Stimulated activated naive CD8-positive, alpha-beta T cell treated with anti-CD3 and anti-CD28 coated beads, Interleukin-15, Interleukin-2, amounts not matched to agents 100 ng/mL and 50 ng/mL, for 24 hours (primary cell): ENCODE measurements at regions not wholly inside any gene's neighbourhood (a gene's known extent, or its start where the extent isn't known, plus 50 kb on each side); places are given as distances from the start of the nearest gene placed in this dataset.

ENCODE experiments used
- H3K27ac Mint-ChIP-seq: one replicate; pipeline ENCODE4 v1.8.0; 2021; ENCODE audit warnings: mild to moderate bottlenecking, mixed read lengths
- H3K27me3 Mint-ChIP-seq: one replicate; pipeline ENCODE4 v1.8.0; 2021; ENCODE audit warnings: mixed read lengths
- H3K36me3 Mint-ChIP-seq: one replicate; pipeline ENCODE4 v1.8.0; 2021; ENCODE audit warnings: low read depth, mixed read lengths
- H3K4me1 Mint-ChIP-seq: one replicate; pipeline ENCODE4 v1.8.0; 2021; ENCODE audit warnings: low read depth, mixed read lengths
- H3K4me3 Mint-ChIP-seq: one replicate; pipeline ENCODE4 v1.8.0; 2021; ENCODE audit warnings: mild to moderate bottlenecking, mixed read lengths
- H3K9me3 Mint-ChIP-seq: one replicate; pipeline ENCODE4 v1.8.0; 2021; ENCODE audit warnings: mixed read lengths

DNA sequence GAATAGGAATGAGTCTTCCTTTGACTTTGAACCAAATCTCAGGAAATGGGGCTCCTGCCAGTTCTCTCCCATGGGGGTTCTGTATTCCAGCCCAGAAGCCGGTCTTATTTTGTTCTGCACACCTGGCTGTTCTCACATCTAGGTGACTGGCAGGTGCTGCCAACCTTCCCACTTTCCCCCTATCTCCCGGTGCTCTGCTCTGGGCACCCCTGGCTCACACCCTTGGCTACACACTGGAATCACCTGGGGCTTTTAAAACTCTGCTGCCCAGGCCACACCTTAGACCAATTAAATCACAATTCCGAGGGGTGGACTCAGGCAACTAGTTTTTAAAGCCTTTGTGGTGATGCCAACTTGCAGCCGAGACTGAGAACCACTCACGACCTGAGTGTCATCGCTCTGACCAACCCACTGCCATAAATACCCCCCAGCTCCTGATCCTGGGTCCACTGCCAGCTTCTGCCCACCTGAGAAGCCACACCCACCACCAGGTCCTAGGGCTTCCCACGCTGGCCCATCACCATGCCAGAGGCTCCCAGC, 69.2 kb downstream of the KCNF1 start:
- Mint-ChIP-seq H3K4me1 (peaks cover 5% of the 10 kb centered on the region), H3K36me3 (no peaks in the 10 kb centered on the region), H3K27me3 (peaks cover 7% of the 10 kb centered on the region), H3K4me3 (no peak overlapping the region), H3K9me3 (no peaks in the 10 kb centered on the region), H3K27ac (no peak overlapping the region)

DNA sequence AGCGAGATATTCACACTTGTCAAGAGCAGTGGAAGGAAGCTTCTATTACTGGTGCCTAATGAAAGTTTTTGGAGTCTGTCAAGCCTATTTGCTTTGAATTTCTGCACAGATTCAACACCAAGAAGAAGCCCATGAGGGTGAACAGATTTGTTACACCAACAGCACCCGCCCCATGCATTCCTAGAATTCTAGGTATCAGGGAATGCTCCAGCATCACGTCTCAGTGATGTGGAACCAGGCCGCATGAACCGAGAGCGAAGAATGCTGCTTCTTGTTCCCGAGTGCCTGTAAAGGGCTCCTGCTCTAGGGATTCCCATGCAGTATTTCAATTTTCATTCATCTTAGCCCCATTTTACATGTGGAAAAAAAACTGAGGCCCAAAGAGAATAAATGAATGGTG, 69.7 kb downstream of the KCNF1 start:
- H3K36me3 Mint-ChIP-seq, result no peaks in the 10 kb centered on the region
- H3K27me3 Mint-ChIP-seq, result peaks cover 5% of the 10 kb centered on the region
- no peaks in the 10 kb centered on the region for H3K9me3 Mint-ChIP-seq
- no peak overlapping the region for H3K27ac Mint-ChIP-seq
- H3K4me3 Mint-ChIP-seq, result no peak overlapping the region
- H3K4me1 Mint-ChIP-seq, result peaks cover 5% of the 10 kb centered on the region

DNA sequence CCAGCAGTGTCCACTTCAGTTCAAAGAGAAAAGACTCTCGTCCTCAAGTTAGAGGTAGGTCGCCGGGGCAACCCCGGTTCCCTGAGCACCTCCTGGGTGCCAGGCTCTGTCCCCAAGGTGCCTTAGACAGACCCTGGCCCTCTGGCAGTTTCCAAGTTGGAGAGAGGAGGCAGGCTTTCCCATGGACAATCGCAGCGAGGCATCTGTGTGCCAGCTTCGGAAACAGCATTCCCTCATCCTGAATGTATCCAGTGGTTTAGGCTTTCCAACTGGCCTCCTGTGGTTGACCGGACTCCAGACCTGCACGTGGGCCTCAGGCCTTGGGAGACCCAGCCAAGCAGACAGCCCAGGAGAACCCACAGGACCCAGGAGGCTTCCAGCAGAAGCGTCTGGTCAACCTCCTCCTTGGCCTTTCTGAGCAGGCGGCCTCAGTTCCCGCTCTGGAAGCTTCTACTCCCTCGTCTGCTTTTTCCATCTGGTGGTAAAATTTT, 70.3 kb downstream of the KCNF1 start:
- no peaks in the 10 kb centered on the region for H3K9me3 Mint-ChIP-seq
- H3K4me3 Mint-ChIP-seq, result no peak overlapping the region
- peaks cover 2% of the 10 kb centered on the region for H3K27me3 Mint-ChIP-seq
- no peak overlapping the region for H3K27ac Mint-ChIP-seq
- H3K4me1 Mint-ChIP-seq, result peaks cover 2% of the 10 kb centered on the region
- no peaks in the 10 kb centered on the region for H3K36me3 Mint-ChIP-seq

DNA sequence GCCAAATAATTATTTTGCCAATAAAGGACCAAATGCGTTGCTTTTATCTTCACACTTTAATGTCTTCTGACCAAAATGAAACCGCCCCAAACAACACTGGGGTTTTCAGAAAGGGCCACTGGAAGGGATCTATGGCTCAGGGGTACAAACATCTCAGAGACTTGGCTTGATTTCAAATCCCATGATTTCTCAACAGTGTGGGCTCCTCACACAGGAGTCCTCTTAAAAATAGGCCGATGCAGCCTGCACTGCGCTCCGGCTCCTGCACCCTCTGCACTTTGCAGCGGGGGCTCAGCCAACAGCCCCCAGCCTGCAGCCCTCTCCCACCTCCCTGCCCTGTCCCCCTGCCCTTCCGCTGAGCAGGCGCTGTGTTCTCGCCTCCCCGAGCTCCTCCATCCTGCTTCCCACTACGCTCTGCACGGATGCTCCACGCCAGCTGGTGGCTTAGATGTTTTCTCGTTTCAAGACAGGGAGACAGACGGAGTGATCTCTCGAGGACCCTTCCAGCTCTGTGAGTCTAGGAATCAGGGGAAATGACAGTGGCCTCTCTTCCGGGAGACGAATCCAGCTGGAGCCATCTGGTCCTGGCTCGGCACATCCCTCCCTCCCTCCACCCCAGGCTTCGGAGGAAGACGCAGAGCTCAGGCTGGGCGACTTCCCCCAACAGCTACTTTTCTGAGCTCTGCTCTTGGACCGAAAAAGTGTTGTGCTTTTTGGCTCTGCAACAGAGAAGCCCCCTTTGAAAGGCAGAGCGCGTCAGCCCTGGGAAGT, 71.4 kb downstream of the KCNF1 start:
- Mint-ChIP-seq H3K4me1 (no peaks in the 10 kb centered on the region), H3K9me3 (no peaks in the 10 kb centered on the region)

DNA sequence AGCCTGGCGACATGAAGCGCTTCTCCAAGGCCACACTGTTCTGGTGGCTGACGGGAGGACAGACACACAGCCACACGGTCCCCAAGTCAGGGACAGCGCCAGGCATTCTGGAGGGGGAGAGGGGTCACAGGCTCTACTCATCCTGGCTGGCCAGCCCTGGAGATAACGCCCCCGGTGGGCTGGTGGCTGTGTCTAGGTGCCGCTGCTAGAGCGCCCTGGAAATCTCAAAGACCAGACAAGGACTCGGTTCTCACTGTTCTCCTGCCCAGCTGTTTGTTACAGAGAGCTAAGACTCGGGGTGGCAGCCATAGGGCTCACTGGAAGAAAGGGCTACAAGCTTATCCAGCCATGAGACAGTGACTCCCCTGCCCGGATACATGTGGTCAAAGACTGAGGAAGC, 72.0 kb downstream of the KCNF1 start:
- Mint-ChIP-seq H3K36me3 (no peaks in the 10 kb centered on the region), H3K9me3 (no peaks in the 10 kb centered on the region), H3K27ac (no peak overlapping the region), H3K4me1 (no peaks in the 10 kb centered on the region), H3K4me3 (no peak overlapping the region), H3K27me3 (no peaks in the 10 kb centered on the region)

More for the DNA sequence above, 71.4 kb downstream of the KCNF1 start:
- no peak overlapping the region for H3K4me3 Mint-ChIP-seq
- no peak overlapping the region for H3K27ac Mint-ChIP-seq
- no peaks in the 10 kb centered on the region for H3K36me3 Mint-ChIP-seq
- H3K27me3 Mint-ChIP-seq, result no peaks in the 10 kb centered on the region

DNA sequence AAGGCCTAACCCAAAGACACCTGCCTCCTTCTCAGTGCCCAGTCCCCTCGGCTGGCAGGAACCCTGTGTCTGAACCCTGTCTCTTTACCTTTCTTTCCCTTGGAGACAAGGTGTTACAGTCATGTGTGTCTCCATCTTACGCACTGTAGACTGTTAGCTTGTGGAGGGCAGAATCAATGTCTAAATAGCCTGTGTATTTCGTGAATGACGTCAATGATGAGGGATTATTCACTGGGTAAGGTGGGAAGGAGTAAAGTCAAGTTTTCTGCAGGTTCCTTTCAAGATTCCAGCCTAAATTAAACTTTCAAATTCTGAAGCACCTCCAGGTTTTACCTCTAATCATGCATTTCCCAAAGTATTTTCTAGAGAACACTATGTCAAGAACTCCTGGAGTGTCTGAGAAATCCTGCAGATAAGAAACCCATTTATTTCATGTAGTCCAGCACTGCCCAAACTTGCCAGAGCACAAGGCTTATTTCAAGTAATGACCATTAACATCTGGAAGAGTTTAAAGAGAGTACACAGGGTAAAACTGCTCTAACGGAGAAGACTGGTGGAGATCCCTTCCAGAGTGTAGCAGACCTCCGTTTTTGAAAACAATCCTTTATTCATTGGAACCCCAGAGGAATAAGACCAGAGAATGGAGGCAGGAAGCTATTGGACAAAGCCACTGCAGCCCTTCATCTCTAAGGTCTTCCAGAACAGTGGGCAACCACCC, 72.8 kb downstream of the KCNF1 start:
- H3K36me3 Mint-ChIP-seq, result no peaks in the 10 kb centered on the region
- no peak overlapping the region for H3K27ac Mint-ChIP-seq
- H3K27me3 Mint-ChIP-seq, result no peaks in the 10 kb centered on the region
- no peaks in the 10 kb centered on the region for H3K9me3 Mint-ChIP-seq
- no peak overlapping the region for H3K4me3 Mint-ChIP-seq
- no peaks in the 10 kb centered on the region for H3K4me1 Mint-ChIP-seq

DNA sequence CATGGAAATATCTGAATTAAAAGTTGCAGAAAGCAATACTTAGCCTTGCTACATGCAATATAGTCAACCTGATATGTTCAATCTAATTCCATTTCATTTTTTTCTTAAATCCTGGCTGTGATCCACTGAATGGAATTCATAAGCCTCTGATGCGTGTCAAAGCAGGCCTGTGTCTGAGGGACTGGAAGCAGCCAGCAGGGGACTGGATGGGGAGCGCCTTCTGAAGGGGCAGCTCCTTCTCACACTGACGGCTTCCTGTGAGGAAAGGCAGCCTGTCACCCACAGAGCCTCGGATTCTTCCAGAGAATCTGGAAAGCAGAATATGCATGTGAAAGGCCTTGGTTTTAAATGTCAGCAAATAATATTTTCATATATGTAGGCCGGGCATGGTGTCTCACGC, 73.5 kb downstream of the KCNF1 start:
- H3K27me3 Mint-ChIP-seq, result no peaks in the 10 kb centered on the region

DNA sequence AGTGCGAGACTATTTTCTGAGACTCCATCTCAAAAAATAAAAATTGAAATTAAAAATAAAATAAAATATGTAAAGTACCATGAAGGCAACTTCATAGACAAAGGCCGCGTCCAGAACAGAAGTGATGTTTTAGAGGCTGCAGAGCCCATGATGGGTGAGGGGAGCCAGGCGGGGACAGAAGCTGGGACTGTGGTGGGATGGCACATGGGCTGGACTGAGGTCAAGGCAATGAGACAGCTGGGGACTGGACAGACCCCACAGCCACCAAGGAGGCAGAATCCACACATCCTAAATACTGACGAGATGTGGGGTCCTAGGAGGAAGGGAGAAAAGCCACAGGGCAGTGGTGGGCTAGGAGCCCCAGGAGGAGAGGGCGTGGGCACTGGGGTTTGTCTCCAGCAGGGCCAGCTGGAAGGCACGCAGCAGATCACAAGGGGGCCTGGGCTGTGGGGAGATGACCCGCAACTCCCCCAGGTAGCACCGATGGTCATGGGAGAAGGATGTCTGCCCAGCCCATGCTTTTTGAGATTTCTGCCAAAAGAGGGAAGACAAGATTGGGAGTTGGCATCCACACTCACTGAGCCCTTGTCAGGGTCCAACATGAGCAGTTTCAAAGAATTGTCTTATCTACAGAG, 74.3 kb downstream of the KCNF1 start:
- no peak overlapping the region for H3K4me3 Mint-ChIP-seq
- no peaks in the 10 kb centered on the region for H3K27me3 Mint-ChIP-seq
- no peak overlapping the region for H3K27ac Mint-ChIP-seq
- H3K9me3 Mint-ChIP-seq, result no peaks in the 10 kb centered on the region
- H3K36me3 Mint-ChIP-seq, result no peaks in the 10 kb centered on the region
- no peaks in the 10 kb centered on the region for H3K4me1 Mint-ChIP-seq

More for the DNA sequence above, 73.5 kb downstream of the KCNF1 start:
- Mint-ChIP-seq H3K27ac (no peak overlapping the region), H3K9me3 (no peaks in the 10 kb centered on the region), H3K4me1 (no peaks in the 10 kb centered on the region), H3K4me3 (no peak overlapping the region), H3K36me3 (no peaks in the 10 kb centered on the region)

DNA sequence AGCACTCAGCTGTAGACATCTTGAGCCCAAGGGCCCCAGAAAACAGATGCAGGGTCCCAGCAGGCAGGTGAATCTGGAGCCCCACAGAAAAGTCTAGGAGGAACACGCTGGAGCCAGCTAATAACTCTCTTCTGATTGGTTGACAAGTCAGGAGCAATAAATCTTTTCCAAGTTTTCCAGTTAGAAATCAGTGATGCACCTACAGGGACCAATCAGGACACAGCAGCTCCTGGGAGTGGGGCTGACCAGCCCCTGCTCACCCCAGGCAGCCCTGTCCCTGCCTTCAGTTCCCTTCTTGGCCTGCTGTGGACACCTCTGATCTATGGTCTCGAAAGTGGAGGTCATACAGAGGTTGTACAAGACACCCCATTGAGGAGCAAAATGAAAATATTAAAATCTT, 75.7 kb downstream of the KCNF1 start:
- Mint-ChIP-seq H3K36me3 (no peaks in the 10 kb centered on the region), H3K27ac (no peak overlapping the region), H3K27me3 (no peaks in the 10 kb centered on the region), H3K4me1 (no peaks in the 10 kb centered on the region), H3K9me3 (no peaks in the 10 kb centered on the region), H3K4me3 (no peak overlapping the region)

DNA sequence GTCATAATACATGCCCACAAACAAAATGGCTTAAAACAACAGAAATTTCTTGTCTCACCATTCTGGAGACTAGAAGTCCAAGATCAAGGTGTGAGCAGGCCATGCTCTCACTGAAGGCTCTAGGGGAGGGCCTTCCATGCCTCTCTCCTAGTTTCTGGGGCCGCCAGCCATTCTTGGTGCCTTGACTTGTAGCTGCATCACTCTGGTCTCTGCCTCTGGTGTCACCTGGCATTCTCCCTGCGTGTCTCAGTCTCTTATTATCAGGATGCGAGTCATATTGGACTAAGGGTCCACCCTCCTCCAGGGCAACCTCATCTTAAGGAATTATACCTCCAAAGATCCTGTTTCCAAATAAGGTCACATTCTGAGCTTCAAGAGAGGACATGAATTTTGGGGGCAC, 76.1 kb downstream of the KCNF1 start:
- H3K36me3 Mint-ChIP-seq, result no peaks in the 10 kb centered on the region
- no peaks in the 10 kb centered on the region for H3K4me1 Mint-ChIP-seq
- no peaks in the 10 kb centered on the region for H3K9me3 Mint-ChIP-seq
- H3K27ac Mint-ChIP-seq, result no peak overlapping the region
- H3K27me3 Mint-ChIP-seq, result no peaks in the 10 kb centered on the region
- H3K4me3 Mint-ChIP-seq, result no peak overlapping the region

DNA sequence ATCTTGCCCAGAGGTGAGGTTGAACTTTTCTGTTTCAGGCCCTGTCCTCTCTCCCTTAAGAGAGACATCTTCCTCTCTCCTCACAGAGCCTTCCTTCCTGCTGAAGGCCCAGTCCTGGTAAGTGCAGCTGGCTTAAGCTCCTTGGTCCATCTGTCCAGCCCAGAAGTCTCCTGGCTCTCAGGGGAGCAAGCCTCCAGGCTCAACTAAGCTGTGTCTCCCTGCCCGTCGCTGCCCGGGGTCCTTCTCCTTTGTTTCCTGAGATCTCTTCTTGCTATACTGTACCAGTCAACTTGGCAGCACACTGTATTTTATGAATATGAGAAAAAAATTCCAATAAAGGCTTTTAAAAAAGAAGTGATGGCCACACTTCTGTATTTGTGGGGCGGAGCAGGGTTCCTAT, 77.4 kb downstream of the KCNF1 start:
- H3K36me3 Mint-ChIP-seq, result no peaks in the 10 kb centered on the region

DNA sequence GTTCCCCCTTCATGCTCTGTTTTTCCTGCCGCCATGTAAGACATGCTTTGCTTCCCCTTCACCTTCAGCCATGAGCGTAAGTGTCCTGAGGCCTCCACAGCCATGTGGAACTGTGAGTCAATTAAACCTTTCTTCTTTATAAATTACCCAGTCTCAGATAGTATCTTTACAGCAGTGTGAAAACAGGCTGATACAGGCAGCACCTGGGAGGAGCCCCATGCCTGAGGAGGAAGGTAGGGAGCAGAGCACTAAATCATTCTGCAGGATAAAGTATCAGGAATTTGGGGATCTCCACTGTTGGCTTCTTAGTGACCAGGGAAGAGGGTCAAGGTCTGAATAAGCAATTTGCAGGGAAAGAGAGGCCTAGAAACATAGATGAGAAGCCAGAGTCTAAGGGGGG, 78.0 kb downstream of the KCNF1 start:
- Mint-ChIP-seq H3K27me3 (peaks cover 3% of the 10 kb centered on the region), H3K4me3 (no peak overlapping the region), H3K36me3 (no peaks in the 10 kb centered on the region), H3K9me3 (no peaks in the 10 kb centered on the region), H3K4me1 (no peaks in the 10 kb centered on the region), H3K27ac (no peak overlapping the region)

More for the DNA sequence above, 77.4 kb downstream of the KCNF1 start:
- Mint-ChIP-seq H3K9me3 (no peaks in the 10 kb centered on the region), H3K4me3 (no peak overlapping the region), H3K27ac (no peak overlapping the region), H3K4me1 (no peaks in the 10 kb centered on the region), H3K27me3 (no peaks in the 10 kb centered on the region)

DNA sequence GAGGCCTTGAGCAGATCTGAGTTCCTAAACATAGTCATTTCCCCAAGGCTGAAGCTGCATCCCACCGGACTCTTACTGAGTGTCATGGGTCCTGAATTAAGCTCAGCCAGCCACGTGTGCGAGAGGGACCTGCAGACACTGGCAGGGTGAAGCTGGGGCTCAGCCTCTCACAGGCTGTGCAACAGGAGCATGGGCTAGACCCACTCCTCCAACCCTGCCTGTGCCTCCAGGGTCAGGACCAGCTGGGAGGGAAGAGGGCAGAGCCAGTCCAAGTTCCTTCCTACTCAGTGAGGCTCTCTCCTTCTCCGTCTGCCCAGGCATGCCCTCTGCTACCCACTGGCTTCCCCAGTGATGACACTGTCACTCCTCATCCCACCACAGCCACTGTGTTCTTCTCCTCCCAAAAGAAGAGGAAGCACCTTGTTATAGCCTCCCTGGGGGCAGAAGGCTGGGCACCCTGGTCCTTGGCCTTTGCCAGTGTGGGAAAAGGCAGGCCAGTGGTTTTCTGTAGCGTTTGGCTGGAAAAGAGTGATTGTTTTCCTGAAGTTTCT, 78.9 kb downstream of the KCNF1 start:
- Mint-ChIP-seq H3K4me3 (no peak overlapping the region), H3K27ac (no peak overlapping the region), H3K27me3 (peaks cover 6% of the 10 kb centered on the region), H3K9me3 (no peaks in the 10 kb centered on the region), H3K4me1 (no peaks in the 10 kb centered on the region), H3K36me3 (no peaks in the 10 kb centered on the region)

DNA sequence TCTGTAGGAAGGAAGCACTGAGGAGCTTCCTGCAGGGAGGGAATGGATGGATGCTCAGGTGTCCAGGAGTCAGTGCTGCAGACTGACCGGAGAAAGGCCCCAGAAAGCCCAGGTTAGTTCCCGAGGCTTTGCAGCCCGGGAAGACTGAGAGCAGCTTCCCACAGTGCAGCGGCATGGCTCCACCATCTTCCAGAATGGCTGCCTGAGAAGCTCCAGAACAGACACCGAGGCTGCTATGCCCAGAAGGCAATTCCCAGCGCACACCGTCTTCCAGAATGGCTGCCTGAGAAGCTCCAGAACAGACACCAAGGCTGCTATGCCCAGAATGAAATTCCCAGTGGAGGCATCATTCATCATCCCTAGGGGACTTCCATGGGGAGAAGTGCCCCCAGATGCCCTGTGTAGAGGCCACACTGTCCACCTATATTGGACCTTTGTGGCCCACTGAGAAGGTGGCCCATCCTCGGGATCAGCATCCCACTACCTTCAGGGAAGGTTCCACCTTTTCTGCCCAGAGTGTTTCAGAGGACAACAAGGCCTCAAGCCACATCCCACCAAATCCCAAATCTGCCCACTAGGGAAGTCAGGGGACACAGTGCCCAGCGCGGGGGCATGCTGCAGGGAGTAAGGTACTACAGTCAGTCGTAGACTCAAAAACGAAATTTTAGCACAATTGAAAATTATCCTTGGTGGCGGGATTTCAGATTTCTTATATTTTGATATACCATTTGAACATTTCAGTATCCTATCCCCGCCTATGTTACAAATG, 80.5 kb downstream of the KCNF1 start:
- Mint-ChIP-seq H3K9me3 (no peaks in the 10 kb centered on the region), H3K27me3 (peaks cover 6% of the 10 kb centered on the region), H3K4me3 (no peak overlapping the region)

More for the DNA sequence above, 80.5 kb downstream of the KCNF1 start:
- no peak overlapping the region for H3K27ac Mint-ChIP-seq
- H3K4me1 Mint-ChIP-seq, result no peaks in the 10 kb centered on the region
- H3K36me3 Mint-ChIP-seq, result no peaks in the 10 kb centered on the region
